Activated CD4-positive, alpha-beta T cell treated with anti-CD3 and anti-CD28 coated beads, Interleukin-2, Interleukin-6, amounts not matched to agents 100 ng/mL and 50 ng/mL, durations not matched to agents 16 hours and 8 hours (primary cell): ENCODE measurements at regions not wholly inside any gene's neighbourhood (a gene's known extent, or its start where the extent isn't known, plus 50 kb on each side); places are given as distances from the start of the nearest gene placed in this dataset.
"Not testable (repeated sequence)": the region's sequence is repeated elsewhere in the genome, so short reads cannot be mapped to it uniquely, and the experiment has no call there.

Source experiments
- DNase-seq: peaks from one replicate; pipeline ENCODE4 v3.0.0-alpha.2; 2020

DNA sequence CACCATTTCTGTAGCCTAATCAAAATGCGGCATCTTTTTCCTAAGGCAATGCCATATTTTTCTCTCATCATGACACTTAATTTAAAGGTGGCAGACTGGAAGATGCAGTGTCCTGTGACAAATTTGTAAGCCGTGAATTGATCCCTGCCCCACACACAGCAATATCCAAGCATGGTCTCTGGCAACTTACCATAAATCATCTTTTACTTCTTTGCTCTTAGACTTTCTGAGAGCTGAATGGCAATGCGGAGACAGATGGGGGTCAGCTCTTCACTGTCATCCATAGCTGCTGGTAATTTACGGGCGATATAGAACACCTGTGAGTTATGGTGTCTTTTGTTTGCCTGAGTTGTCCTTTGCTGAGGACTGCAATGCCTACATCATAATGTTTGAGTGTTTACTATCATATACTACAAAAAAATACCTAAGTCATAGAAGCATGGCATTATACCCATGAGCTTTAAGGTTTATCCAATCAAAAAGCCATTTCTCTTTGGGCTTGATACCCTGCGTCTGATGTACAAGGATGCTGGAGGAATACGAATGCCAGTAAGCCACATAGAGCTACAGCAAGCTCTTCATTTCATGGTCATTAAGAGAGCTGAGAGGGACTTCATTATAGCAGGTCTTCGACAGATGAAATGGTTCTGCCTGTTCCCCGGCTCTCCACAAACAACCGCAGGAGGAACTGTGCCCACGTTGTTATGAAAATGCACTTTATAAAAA is 148.1 kb downstream of the TRIML1 start:
- DNase-seq = no peak

GRCh38 chr4:188289531-188290125 is 150.4 kb downstream of the TRIML1 start:
- DNase-seq = no peak

- DNase-seq = no peak
Measured at GRCh38 chr4:188295899-188296298, 156.7 kb downstream of the TRIML1 start.

GRCh38 chr4:188296331-188296730 is 157.1 kb downstream of the TRIML1 start:
- no peak for DNase-seq

- DNase-seq = no peak
Measured at GRCh38 chr4:188297873-188298272, 158.6 kb downstream of the TRIML1 start.

DNA sequence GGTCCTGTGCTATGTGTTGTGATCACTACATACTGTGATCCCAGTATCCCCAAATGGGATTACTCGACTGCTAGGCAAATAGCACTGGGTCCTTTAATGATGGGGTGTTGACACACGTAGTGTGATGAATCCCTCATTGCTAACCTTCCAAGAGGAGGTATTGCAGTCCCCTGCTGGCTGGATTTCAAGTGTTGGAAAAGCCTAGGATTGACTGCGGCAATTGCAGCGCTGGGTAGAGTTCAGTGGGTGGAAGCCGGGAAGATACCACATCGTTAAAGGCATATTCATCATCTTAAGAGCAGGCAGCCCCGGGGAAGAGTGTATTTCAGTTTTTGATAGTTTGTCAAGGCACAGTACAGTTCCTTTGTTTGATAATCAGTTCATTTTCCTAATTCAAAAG is 159.9 kb downstream of the TRIML1 start:
- DNase-seq = no peak

DNA sequence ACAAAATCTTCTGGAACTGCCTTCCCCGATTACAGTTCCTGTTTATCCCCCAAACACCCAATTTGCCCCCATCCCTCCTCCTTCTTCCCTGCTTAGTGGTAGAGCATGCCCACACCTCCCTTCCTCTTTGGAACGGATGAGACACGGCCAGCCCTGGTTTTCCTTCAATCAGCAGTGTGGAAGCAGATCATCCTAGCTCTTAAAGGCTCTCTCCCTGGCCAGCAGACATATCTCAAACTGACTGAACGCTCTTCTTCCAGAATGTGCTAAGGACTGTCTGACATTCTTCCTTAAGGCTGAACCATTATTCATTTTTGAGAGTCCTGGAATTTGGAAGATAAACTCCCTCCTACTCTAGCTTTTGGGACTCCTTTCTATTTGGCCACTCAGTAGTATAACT is 161.1 kb downstream of the TRIML1 start:
- DNase-seq = no peak

DNA sequence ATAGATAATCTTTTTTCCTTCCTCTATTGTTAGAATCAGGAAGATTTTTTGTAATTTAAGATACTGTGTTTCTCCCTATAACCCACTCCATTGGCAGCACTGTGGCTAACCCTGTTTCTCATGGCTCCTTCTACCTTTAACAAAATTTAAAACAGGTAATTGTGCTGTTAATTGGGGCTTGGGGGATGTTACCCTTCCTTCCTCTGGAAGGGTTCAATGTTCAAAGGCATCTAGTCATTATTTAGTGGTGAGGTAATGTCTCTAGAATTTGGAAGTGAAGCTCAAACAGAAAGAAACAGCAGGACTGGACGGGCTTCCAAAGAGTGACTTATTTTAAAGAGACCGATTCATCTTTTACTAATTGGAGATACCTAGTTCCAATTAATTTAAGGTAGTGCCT is 166.4 kb downstream of the TRIML1 start:
- DNase-seq = no peak

GRCh38 chr4:188307591-188307990 is 168.3 kb downstream of the TRIML1 start:
- DNase-seq = no peak

- no peak for DNase-seq
Measured at GRCh38 chr4:188308142-188308541, 168.9 kb downstream of the TRIML1 start.

GRCh38 chr4:188316391-188316790 is 177.2 kb downstream of the TRIML1 start:
- no peak for DNase-seq

DNA sequence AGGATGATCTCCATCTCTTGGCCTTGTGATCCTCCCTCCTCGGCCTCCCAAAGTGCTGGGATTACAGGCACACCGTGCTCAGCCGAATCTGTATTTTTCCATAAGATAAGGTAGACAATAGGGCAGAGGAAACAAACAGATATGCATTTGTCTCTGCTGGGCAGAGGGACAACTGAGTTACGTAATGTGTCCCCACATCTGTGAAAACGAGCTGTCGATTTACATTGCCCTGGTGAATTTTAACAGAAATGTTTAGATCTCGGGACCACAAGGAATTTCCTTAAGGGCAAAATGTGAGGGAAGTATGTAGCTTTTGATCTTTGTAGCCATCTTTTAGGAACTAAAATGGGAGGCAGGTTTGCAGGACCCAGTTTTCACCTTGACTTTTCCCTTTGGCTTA is 189.7 kb downstream of the TRIML1 start:
- DNase-seq = no peak

DNA sequence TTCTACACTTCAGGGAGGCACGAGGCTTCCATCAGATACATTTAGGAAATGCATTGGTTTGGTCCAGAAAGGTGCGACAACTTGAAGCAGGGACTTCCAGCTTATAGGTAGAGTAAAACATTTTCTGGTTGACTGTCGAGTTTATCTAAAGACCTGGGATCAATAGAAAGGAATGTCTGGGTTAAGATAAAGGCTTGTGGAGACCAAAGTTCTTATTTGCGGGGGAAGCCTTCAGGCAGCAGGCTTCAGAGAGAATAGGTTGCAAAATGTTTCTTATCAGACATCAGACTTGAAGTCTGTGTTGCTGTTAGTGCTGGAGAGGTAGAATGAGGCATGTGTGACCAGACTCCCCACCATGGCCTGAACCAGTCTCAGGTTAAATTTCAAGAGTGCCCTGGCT is 190.3 kb downstream of the TRIML1 start:
- DNase-seq = no peak

GRCh38 chr4:188332265-188332664 is 193.0 kb downstream of the TRIML1 start:
- DNase-seq = no peak

DNA sequence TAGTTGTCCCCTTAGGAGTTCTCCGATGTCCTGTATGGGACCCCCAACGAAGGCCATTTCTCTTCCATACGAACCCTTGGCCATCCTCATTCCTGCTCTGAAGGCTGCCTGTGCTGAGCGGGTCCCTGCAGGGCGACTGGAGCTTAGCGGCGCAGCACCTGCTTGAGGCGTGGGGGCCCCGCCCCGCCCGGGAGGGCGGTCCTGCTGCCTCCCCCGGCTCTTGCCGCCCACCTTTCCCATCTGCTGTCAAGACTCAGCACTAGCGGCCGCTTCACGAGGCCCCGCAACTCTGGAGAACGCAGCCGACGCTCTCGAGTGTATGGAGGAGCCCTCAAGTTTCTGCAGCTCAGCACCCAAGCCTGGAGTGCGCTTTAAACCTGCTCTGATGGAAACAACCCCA is 197.7 kb downstream of the TRIML1 start:
- no peak for DNase-seq

DNA sequence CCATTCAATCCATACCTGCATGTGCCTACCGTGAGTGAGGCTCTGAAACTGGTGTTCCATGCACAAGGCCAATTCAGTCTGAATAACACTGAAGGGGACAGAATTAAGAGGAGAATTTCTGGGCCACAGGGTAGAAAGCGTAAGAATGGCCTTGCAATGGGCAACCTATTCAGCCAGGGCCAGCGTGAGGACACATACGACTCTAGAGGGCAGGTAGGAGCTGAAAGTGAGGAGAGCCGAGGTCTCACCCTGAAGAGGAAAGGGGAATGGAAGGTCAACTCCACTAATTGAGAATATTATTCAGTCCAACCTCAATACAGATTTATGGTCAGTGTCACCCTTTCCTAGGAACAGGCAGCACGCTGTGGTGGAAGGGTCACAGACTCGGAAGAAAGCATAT is 202.2 kb downstream of the TRIML1 start:
- no peak for DNase-seq

DNA sequence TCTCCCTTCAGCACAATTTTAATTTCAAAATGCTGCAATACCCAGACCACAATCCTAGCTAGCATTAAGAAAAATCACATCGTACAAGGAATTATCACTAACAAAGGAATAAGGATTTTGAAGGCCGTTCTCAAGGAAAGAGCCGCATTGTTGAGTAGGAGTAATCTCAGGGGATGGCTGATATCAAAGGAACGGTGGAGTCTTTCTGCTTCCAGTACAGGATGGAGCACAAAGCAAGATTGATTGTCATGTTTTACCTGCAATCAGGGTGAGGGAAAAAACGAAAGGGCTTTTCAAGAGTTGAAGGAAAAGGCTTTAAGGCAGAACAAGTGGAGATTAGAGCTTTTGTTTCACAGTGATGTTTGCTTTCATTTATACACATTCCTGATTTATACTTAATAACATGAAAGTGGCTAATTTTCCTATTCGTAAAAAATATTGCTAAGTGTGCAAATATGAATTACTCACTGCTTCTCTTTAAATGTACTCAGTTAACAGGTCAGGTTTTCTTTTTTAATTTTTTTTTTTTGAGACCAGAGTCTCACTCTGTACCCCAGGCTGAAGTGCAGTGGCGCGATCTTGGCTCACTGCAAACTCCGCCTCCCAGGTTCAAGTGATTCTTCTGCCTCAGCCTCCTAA is 207.0 kb downstream of the TRIML1 start:
- no peak for DNase-seq

GRCh38 chr4:188347339-188347738 is 208.1 kb downstream of the TRIML1 start:
- DNase-seq = no peak

DNA sequence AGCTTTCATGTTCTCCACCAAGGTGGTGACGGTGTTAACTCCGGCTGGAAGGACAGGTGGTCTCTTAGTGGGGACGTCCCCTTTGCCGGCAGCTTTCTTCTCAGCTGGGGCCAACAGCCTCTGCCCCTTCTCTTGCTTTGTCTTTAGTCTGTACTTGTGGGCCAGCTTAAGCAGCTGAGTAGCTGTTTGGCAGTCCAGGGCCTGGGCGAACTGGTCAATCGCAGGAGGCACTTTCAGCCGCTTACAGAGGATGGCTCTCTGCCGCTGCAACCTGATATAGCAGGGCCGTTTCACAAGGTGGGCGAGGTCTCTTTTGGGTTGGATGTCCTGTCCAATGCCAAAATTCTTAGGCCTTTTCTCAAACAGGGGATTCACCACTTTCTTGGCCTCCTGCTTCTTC is 210.3 kb downstream of the TRIML1 start:
- not testable (repeated sequence) for DNase-seq

DNA sequence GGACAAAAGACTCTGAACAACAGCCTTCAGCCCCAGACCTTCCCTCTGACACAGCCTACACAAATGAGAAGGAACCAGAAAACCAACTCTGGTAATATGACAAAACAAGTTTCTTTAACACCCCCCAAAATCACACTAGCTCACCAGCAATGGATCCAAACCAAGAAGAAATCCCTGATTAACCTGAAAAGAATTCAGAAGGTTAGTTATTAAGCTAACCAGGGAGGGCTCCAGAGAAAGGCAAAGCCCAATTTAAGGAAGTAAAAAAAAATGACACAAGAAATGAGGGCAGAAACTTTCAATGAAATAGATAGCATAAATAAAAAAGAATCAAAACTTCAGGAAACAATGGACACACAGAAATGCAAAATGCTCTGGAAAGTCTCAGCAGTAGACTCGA is 224.0 kb downstream of the TRIML1 start:
- no peak for DNase-seq

DNA sequence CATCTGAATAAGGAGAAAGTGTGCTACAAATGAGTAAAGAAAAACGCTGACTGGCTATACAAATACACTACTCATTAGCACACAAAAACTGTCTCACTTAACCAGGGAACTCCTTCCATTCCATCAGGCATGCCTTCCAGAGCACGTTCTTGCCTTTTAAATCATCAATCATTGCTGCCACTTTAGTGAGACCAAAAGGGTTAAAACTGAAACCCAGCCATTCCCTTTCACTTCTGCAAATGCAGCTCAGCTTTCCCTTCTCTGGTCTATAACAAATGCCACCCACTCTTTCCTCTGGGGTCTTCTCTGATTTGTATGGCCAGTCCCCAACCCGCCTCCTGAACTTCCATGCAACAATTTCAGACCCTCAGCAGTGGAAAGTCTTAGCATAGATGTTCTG is 231.5 kb downstream of the TRIML1 start:
- DNase-seq = no peak

GRCh38 chr4:188372058-188372457 is 232.8 kb downstream of the TRIML1 start:
- no peak for DNase-seq

- DNase-seq = no peak
Measured at GRCh38 chr4:188372829-188373228, 233.6 kb downstream of the TRIML1 start.

DNA sequence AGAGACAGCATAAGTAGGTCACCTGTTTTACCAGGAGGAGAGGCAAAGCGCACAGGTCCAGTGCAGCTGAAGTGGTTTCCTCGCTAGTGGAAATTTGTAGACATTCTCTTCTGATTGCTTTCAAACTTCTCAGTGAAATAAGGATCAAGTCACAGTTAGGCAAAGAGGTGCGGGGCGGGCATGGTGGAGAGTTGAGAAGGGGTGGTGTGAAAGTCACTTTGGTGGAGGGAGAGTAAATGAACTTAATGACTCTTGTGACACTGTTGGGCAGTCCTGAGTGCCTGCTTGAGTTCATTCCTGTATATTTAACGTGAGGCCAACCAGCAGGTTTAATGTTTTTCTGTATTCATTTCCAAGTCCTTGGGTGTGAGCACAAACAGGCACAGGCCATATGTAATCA is 235.6 kb downstream of the TRIML1 start:
- DNase-seq = no peak

DNA sequence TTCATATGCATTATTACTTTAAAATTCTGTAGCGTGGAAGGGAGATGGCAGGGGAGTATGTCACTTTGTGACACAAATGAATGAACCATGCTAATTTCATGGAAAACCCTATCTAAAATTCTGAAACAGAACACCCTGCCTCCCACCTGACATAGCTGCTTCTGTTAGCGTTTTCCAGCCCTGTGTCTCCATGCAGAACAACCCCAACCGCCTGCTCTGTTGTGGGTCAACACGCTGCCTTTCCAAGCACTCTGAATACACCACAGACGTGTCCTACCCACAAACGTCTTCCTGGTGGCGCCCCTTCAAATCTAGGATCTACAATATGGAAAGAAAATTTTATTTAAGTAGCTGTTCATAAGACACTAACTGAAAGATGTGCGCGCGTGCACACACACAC is 238.6 kb downstream of the TRIML1 start:
- DNase-seq = no peak
